ENCODE measurements at regions not wholly inside any gene's neighbourhood (a gene's known extent, or its start where the extent isn't known, plus 50 kb on each side); places are given as distances from the start of the nearest gene placed in this dataset.

GRCh38 chr20:59437601-59438031 is 137.2 kb downstream of the EDN3 start:
- DNase-seq: no peak

DNA sequence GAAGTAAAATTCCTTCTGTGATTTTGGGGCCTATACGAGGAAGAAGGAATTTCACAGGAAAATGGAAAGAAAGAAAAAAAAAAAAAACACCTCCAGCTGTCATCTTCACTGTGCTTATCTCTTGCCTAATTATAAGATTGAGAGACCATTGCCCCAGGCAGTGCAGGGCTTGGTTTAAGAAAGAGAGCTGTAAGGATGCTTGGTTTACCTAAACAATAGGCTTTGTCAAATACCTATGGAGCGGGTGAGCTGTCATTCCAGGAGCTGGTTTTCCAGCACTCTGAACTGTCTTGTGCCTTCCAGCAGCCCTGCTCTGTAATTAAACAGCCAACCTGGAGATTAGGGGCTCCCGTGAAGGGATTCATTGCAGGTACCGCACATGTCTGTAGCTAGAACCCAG is 137.8 kb downstream of the EDN3 start:
- DNase-seq: no peak

DNA sequence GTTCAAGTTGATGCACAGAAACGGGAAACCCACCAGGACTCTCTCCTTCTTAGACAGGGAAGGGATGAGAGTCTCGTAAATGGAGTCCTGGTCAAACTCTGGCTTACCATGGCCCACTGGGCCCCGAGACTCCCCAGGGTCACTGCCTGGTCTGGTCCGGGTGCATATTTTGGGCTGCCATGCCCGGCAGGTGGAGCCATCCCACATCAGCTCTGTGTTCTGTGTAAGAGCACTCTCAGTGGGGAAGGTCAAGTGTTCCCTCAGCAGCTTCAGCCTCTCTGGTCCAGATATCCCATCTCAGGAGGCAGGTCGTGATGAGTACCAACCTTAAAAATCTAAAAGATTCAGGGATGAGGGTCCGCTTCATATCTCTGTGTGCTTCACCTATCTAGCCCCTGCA is 138.8 kb downstream of the EDN3 start:
- no peak for DNase-seq

- DNase-seq: no peak
These were observed 140.9 kb downstream of the EDN3 start for GRCh38 chr20:59441306-59441705.

- DNase-seq: no peak
These were observed 141.7 kb downstream of the EDN3 start for GRCh38 chr20:59441860-59442810.

- DNase-seq: no peak
These were observed 143.1 kb downstream of the EDN3 start for GRCh38 chr20:59443550-59443949.

DNA sequence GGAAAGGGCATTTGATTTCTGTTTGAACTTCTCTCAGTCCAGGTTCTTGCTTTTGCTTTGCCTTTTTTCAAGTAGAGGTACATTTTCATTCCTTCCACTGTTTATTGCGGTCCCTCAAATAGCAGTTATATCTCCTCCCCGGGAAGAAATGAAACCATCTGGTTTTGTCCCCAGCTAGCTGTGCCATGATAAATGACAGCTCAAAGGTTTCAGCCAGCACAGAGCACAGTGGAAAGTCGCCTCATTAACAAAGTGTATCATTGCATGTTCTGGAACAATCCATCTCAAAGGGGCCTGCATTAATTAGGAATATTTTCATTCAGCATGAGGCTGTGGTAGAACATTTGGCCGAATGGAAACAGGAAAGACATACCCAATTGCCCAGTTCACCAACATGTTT is 146.0 kb downstream of the EDN3 start:
- DNase-seq: no peak

- DNase-seq: no peak
These were observed 147.8 kb downstream of the EDN3 start for GRCh38 chr20:59448196-59448595.

GRCh38 chr20:59448851-59449444 is 148.5 kb downstream of the EDN3 start:
- DNase-seq: no peak

- DNase-seq: no peak
These were observed 150.7 kb downstream of the EDN3 start for GRCh38 chr20:59451066-59451630.

- no peak for DNase-seq
These were observed 151.2 kb downstream of the EDN3 start for GRCh38 chr20:59451641-59452040.

GRCh38 chr20:59452856-59453255 is 151.5 kb upstream of the PHACTR3 start:
- no peak for DNase-seq

DNA sequence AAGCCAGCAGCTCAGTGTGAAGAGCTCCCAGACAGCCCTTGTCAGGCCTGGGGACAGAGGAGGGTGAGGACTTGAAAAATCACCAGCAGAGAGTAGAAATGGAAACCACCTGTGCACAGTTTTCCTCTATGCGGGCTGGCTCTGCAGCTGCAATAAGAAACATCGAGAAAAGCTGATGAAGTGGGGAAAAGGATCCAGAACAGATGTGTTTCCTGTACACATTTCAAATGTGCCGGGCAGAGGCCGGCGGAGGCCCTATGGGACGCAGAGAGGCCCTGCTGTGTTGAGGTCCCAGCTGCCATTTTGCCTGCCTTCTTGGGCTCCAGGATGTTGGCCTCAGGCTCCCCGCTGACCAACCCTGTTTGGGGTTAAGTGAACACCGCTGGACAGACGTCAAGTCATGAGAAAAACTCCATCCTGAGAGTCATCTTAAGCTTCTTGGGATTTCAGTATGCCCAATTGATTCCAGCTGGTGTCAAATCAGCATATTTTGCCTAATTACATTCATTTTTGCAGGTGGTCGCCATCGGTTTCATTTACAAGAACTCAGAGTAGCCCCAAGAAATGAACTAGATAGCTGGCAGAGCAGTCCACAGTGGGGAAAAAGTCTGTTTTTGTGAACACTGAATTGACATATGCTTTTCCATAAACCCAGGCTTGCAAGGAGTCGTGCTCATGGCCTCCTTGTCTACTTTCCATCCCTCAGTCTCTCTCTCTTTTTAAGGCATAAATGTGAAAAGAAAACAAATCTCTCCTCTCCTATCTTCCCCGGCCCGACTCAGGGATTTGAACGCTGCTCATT is 150.4 kb upstream of the PHACTR3 start:
- DNase-seq: no peak

DNA sequence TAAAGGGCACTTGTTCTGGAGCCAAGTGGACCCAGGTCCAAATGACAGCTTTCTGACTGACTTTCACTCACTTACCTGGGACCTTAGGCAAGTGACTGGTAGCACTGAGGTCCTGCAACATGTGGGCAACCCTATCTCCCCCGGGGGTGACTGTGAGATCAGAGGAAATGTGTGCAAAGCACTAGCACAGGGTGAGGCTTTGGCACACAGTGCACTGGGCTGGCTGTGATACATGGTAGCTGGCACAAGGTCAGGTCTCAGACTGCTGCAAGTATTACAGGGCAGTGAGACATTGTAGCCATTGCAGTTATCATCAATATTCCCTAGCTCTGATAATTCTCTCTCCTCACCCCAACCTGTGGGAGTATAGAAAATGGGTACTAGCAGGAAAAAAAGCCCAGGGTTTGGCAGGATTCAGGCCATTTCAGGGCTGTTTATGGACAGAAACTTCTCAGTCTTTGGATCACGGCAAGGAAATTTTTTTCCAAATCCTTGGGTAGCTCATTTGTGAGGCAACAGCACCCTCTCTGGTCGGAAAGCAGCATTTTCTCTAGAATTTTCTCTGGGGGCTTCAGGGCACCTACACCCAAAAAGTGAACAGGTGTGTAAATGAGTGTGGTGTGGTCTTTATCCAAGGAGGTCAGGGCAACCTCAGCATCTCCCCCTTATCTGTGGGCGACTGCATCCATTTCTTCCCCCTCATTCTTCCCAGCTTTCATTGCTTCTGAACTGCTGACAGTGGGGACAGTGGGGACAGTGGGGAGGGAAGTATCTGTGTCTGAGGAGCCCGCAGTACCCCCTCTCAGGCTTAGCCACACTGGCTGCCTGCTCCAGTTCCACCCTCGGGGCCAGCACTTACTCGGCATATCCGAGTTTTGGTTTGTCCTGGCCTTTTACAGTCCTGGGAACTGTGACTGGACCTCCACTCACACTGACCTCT is 148.7 kb upstream of the PHACTR3 start:
- no peak for DNase-seq

GRCh38 chr20:59456342-59457279 is 147.7 kb upstream of the PHACTR3 start:
- DNase-seq: no peak

- no peak for DNase-seq
These were observed 145.7 kb upstream of the PHACTR3 start for GRCh38 chr20:59458645-59459044.

GRCh38 chr20:59459586-59459985 is 144.8 kb upstream of the PHACTR3 start:
- DNase-seq: no peak

DNA sequence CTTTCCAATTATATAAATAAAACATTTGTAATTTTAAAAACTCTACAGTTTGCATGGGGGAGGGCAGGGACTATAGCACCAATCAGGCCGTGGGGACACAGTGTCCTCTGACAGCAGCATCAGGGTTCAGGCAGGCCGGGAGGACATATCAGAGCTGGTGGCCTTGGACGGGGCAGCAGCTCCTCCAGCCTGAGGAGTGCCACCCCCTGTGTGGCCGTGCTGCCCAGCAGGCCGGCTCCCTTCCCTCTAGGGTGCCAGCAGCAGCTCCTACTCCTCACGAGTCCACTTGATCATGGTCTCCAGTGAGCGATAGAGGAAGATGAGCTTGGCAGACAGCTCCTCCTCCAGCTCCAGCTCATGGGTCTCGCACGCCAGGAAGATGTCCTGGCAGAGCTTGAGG is 144.0 kb upstream of the PHACTR3 start:
- no peak for DNase-seq

DNA sequence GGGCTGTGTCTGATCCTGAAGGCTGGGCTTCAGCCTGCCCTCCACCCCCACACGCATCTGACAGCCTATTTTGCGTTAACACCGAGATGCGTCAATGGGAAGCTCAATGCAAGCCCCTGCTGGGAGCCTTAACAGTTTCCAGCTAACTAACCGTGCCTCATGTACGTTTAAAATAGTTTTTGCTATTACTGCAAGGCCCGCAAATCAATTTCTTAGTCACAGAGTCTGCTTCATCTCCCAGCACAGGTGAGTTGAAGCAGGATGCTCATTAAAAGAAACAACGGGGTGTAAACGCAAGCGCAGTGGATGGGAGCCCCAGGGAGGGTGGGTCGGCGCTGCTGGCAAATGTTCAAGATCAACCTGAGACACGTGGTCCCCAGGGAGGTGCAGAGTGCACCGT is 142.8 kb upstream of the PHACTR3 start:
- DNase-seq: no peak

GRCh38 chr20:59462249-59462648 is 142.1 kb upstream of the PHACTR3 start:
- DNase-seq: no peak

DNA sequence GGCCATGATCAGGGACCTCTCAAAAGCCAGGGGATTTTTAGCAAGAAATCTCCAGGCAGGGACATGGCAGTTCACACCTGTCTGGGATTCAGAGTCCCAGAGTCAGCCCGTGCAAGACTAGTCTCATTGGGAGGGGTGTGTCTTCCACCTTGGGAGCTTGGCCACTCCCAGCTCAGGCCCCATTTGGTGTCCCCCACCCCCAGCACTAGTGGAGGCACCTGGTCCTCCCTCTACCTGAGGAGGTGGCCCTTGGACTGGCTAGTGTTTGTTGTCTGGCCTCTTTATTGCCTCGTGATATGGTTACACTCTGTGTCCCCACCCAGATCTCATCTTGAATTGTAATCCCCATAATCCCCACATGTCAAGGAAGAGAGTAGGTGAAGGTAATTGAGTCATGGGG is 140.8 kb upstream of the PHACTR3 start:
- DNase-seq: no peak

Data from NCI-H1417 treated with DMSO at 0.1 percent for 48 hours (cell line).